Choroid plexus epithelial cell (primary cell): ENCODE measurements at regions not wholly inside any gene's neighbourhood (a gene's known extent, or its start where the extent isn't known, plus 50 kb on each side); places are given as distances from the start of the nearest gene placed in this dataset.

Experiments
- DNase-seq: peaks from one replicate; pipeline ENCODE4 v3.0.0-alpha.2; 2010; ENCODE audit warnings: low read depth
- H3K4me3 ChIP-seq: 2 replicates; pipeline ENCODE4 v1.5.1; 2011; ENCODE audit warnings: low read depth, mild to moderate bottlenecking, control low read depth, low read length, moderate library complexity
- CTCF ChIP-seq: conservative IDR thresholded peaks from 2 replicates; pipeline ENCODE4 v1.5.1; 2011; ENCODE audit warnings: low read depth, mild to moderate bottlenecking, control low read depth, inconsistent platforms, low read length, moderate library complexity

GRCh38 chr1:57712846-57713245 is 289.0 kb upstream of the DAB1 start:
- DNase-seq = no peak
- no peak for TF ChIP-seq CTCF
- no peak overlapping the region for H3K4me3 ChIP-seq

- H3K4me3 ChIP-seq = no peak overlapping the region
- no peak for DNase-seq
- TF ChIP-seq CTCF = no peak
These were observed 287.5 kb upstream of the DAB1 start for GRCh38 chr1:57711326-57711725.

- TF ChIP-seq CTCF = no peak
- no peak for DNase-seq
- no peak overlapping the region for H3K4me3 ChIP-seq
These were observed 283.8 kb upstream of the DAB1 start for GRCh38 chr1:57707631-57708030.

- no peak for DNase-seq
- H3K4me3 ChIP-seq = no peak overlapping the region
- TF ChIP-seq CTCF = no peak
These were observed 281.0 kb upstream of the DAB1 start for GRCh38 chr1:57704811-57705210.

- TF ChIP-seq CTCF = no peak
These were observed 280.4 kb upstream of the DAB1 start for GRCh38 chr1:57704231-57704630.

GRCh38 chr1:57696904-57697303 is 273.0 kb upstream of the DAB1 start:
- no peak for TF ChIP-seq CTCF
- H3K4me3 ChIP-seq = no peak overlapping the region
- no peak for DNase-seq

More at GRCh38 chr1:57704231-57704630, 280.4 kb upstream of the DAB1 start:
- DNase-seq = no peak
- no peak overlapping the region for H3K4me3 ChIP-seq

- H3K4me3 ChIP-seq = no peak overlapping the region
- TF ChIP-seq CTCF = no peak
- no peak for DNase-seq
These were observed 272.2 kb upstream of the DAB1 start for GRCh38 chr1:57696043-57696442.
